Memory B cell (primary cell): ENCODE measurements at regions not wholly inside any gene's neighbourhood (a gene's known extent, or its start where the extent isn't known, plus 50 kb on each side); places are given as distances from the start of the nearest gene placed in this dataset.
"Not testable (repeated sequence)": the region's sequence is repeated elsewhere in the genome, so short reads cannot be mapped to it uniquely, and the experiment has no call there.

Experiments used
- ATAC-seq: fragments of 150-1000 bp; cut with Tn5 transposase; 2 replicates; pipeline ENCODE4 v1.10.0; 2021; ENCODE audit warnings: low read depth, mild to moderate bottlenecking, moderate library complexity
- DNase-seq, 2 donors: peaks; one replicate each; pipeline ENCODE4 v3.0.0; 2022; ENCODE audit warnings: low spot score in 2 of 2
- H3K27ac Mint-ChIP-seq: one replicate; pipeline ENCODE4 v1.8.0; 2022; ENCODE audit warnings: mild to moderate bottlenecking, moderate library complexity, mixed read lengths
- H3K27me3 Mint-ChIP-seq: one replicate; pipeline ENCODE4 v1.8.0; 2022; ENCODE audit warnings: mixed read lengths
- H3K36me3 Mint-ChIP-seq: one replicate; pipeline ENCODE4 v1.8.0; 2022; ENCODE audit warnings: mild to moderate bottlenecking, mixed read lengths
- H3K4me1 Mint-ChIP-seq: one replicate; pipeline ENCODE4 v1.8.0; 2022; ENCODE audit warnings: mixed read lengths
- H3K4me3 Mint-ChIP-seq: one replicate; pipeline ENCODE4 v1.8.0; 2022; ENCODE audit warnings: mild to moderate bottlenecking, moderate library complexity, mixed read lengths
- H3K9me3 Mint-ChIP-seq: one replicate; pipeline ENCODE4 v1.8.0; 2022; ENCODE audit warnings: mixed read lengths

DNA sequence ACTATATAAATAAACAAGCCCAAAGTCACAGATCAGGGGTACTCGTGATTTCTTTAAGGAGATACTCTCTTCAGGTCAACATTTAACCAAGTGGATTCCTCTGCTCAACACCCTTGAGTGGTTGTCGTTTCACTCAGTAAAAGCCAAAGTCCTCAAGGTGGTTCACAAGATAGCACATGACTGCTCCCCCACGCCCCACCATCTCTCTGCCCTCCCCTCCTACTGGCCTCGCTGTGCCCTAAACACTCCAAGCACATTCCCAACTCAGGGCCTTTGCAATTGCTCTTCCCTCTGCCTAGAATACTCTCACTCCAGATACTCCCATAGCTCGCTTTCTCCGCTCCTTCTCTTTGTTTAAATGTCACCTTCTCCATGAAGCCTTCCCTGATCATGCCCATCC, 72.1 kb upstream of the FHIP2A start:
- Mint-ChIP-seq H3K9me3 (peaks cover 3% of the 10 kb centered on the region), H3K27ac (no peak overlapping the region), H3K36me3 (peaks cover 2% of the 10 kb centered on the region), H3K27me3 (peaks cover 19% of the 10 kb centered on the region), H3K4me3 (no peak overlapping the region), H3K4me1 (no peaks in the 10 kb centered on the region)
- no peak for ATAC-seq
- no peak for DNase-seq

DNA sequence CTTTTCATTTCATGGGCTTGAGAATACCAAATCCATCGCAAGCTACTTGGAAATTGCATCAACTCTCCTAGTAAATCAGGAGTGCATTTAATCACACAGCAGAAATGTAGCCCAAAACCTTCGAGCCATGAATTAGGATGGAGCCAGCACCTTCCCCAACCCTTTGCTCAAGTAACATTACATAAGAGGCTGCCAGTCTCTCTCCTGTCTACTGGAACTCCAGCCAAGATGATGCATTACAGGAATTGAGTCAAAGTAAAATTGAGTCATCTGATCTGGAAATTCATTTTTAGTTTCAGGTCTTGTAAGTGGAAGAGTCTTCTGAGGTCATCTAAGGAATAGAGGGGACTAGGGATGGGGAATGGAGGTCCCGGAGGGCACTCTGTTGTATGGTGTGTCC, 69.7 kb upstream of the FHIP2A start:
- Mint-ChIP-seq H3K27me3 (peaks cover 15% of the 10 kb centered on the region), H3K4me1 (no peaks in the 10 kb centered on the region), H3K4me3 (no peak overlapping the region), H3K36me3 (peaks cover 2% of the 10 kb centered on the region), H3K27ac (no peak overlapping the region), H3K9me3 (peaks cover 3% of the 10 kb centered on the region)
- ATAC-seq (no peak), DNase-seq (no peak)

DNA sequence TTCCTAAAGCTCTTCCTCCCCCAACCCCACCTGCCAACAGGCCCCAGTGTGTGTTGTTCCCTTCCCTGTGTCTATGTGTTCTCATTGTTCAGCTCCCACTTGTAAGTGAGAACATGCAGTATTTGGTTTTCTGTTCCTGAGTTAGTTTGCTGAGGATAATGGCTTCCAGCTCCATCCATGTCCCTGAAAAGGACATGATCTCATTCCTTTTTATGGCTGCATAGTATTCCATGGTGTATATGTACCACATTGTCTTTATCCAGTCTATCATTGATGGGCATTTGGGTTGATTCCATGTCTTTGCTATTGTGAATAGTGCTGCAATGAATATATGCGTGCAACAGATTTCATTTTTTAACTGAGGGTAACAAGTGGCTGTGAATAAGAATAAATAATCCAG, 69.0 kb upstream of the FHIP2A start:
- H3K27ac Mint-ChIP-seq, DNase-seq, H3K36me3 Mint-ChIP-seq, H3K9me3 Mint-ChIP-seq, H3K4me1 Mint-ChIP-seq, H3K4me3 Mint-ChIP-seq, ATAC-seq: not testable (repeated sequence)
- H3K27me3 Mint-ChIP-seq, result peaks cover 12% of the 10 kb centered on the region

DNA sequence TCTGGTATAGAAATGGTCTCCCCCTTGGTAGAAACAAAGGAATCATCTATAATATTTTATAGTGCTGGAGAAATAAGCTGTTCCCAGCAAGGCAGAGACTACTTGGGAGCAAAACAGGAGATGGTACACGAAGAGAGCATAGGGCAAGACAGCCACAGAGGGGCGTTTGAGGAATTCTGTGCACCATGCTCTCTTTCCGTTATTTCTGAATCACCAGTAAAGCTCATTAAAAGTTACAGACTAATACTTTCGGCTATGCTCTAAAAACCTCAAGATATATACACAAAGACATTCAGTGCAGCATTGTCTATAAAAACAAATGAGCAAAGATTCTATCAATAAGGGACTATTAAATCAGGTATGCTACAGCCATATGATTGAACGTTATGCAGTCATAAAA, 68.5 kb upstream of the FHIP2A start:
- Mint-ChIP-seq H3K27ac (no peak overlapping the region), H3K9me3 (peaks cover 3% of the 10 kb centered on the region), H3K4me3 (no peak overlapping the region), H3K4me1 (no peaks in the 10 kb centered on the region), H3K36me3 (peaks cover 2% of the 10 kb centered on the region), H3K27me3 (peaks cover 12% of the 10 kb centered on the region)
- DNase-seq, result no peak
- no peak for ATAC-seq

DNA sequence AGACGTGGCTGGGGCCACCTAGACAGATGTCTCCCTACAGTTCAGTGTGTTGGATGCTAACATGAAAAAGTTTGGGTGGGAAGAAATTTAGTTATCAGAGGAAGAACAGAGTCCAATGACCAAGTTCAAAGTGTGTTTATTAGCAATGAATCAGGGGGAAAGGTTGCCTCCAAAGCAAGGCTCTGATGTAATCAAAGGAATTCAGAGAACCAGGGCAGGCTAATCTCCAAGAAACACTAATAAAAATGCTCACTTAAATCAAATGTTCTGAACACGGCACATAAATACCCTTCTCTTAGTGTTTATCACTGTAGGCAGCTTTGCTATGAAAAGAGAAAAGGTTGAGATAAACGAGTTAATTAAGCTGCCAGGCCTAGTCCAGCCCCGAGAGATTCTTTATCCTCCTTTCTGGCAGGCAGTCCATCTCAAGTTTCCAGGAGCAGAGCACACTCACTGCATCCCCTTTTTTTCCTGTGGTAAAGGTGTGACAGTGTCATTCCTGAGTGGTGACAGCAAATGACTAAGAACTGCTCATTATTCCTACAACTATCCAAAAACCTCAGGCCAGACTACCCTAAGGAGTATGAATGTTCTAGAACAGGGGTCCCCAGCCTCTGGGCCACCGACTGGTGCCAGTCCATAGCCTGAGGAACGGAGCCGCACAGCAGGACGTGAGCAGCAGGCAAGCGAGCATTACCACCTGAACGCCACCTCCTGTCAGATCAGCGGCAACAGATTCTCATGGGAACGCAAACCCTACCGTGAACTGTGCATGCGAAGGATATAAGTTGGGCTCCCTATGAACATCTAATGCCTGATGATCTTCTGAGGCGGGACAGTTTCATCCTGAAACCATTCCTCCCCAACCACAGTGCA, 66.9 kb upstream of the FHIP2A start:
- H3K36me3 Mint-ChIP-seq, result peaks cover 2% of the 10 kb centered on the region
- DNase-seq (no peak), ATAC-seq (no peak)
- H3K9me3 Mint-ChIP-seq, result peaks cover 3% of the 10 kb centered on the region
- H3K27ac Mint-ChIP-seq, result no peak overlapping the region
- H3K4me1 Mint-ChIP-seq, result no peaks in the 10 kb centered on the region
- H3K27me3 Mint-ChIP-seq, result peaks cover 11% of the 10 kb centered on the region
- H3K4me3 Mint-ChIP-seq, result no peak overlapping the region

DNA sequence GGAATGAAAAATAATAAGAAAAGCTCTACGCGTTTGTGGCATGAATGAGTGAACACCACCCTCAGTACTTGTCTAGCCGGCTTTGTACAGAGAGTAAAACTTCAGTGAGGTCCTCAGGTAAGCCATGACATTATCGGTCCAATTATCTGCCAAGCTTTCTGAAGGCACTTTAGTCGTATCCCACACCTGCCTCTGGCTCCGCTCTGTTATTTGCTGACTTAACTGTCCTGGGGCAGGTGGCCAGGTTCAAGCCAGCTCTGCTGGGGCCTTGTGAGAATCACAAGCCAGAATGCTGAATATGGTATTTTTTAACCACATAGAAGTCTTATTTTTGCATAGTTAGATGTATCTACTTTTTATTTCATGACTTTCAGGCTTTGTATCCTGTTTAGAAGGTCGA, 66.0 kb upstream of the FHIP2A start:
- H3K9me3 Mint-ChIP-seq, result peaks cover 3% of the 10 kb centered on the region
- peaks cover 2% of the 10 kb centered on the region for H3K36me3 Mint-ChIP-seq
- H3K4me3 Mint-ChIP-seq, result no peak overlapping the region
- peaks cover 10% of the 10 kb centered on the region for H3K27me3 Mint-ChIP-seq
- no peak overlapping the region for H3K27ac Mint-ChIP-seq
- DNase-seq, result no peak
- H3K4me1 Mint-ChIP-seq, result no peaks in the 10 kb centered on the region
- no peak for ATAC-seq

DNA sequence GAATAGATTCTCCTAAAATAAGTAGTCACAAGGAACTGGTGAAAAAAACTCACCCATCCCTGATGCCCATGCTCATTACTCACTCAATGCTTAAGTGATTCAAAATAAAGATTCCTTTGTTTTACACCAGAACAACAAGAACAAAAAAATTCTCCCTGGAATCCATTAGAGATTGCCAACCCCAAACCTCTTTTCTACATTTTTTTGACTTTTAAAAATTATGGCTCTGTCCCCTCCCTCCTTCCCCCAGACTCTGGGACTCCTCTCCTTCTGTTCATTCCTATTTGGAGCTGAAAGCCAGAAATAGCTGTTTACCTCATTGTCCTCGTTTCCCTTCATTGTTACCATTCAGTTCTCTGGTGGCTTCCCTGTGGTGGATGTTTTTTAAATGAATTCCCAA, 63.2 kb upstream of the FHIP2A start:
- H3K36me3 Mint-ChIP-seq, result no peaks in the 10 kb centered on the region
- no peaks in the 10 kb centered on the region for H3K9me3 Mint-ChIP-seq
- no peak for ATAC-seq
- H3K4me3 Mint-ChIP-seq, result no peak overlapping the region
- H3K4me1 Mint-ChIP-seq, result no peaks in the 10 kb centered on the region
- no peak overlapping the region for H3K27ac Mint-ChIP-seq
- peaks cover 14% of the 10 kb centered on the region for H3K27me3 Mint-ChIP-seq
- DNase-seq, result no peak

DNA sequence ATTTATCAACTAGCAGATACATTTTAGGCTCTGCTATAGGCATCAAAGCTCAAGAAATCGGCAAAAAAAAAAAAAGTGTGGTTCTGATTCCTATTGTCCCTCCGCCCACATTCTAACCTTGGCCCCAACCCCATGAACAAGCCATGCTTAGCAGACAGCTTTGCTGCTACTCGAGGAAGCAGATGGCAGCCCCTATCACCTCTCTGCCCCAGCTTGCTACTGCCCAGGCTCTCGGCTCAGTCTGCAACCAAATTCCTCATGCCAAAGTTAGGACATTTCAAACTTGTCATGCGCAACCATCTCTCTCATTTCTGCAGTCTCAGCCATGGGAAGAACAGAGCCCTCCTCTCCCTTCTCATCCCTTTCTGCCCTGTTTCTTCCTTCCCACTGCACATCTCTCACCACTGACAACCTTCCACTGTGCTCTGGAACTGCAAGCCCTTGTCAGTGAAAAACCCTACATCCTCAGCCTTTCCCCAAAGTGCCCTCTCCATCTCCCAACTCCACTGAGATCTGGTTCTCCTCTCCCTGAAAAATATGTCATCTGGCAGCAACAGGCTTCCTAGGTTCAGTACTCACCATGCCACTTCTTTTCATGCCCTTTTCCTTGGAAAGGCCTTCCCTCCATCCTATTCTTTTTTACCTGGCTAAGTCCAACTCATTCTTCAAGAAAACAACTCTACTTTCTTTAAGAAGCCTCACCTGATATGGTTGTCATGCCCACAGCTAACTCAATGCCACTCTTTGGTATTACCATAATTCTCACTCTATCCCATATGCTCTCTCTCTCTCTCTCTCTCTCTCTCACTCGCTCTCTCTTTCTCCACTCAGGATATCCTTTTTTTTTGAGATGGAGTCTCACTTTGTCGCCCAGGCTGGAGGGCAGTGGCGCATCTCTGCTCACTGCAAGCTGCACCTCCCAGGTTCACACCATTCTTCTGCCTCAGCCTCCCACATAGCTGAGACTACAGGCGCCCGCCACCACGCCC, 60.1 kb upstream of the FHIP2A start:
- no peaks in the 10 kb centered on the region for H3K9me3 Mint-ChIP-seq
- peaks cover 17% of the 10 kb centered on the region for H3K27me3 Mint-ChIP-seq
- H3K4me3 Mint-ChIP-seq, result no peak overlapping the region
- no peak for ATAC-seq
- H3K4me1 Mint-ChIP-seq, result no peaks in the 10 kb centered on the region
- no peaks in the 10 kb centered on the region for H3K36me3 Mint-ChIP-seq
- DNase-seq, result no peak
- H3K27ac Mint-ChIP-seq, result no peak overlapping the region

DNA sequence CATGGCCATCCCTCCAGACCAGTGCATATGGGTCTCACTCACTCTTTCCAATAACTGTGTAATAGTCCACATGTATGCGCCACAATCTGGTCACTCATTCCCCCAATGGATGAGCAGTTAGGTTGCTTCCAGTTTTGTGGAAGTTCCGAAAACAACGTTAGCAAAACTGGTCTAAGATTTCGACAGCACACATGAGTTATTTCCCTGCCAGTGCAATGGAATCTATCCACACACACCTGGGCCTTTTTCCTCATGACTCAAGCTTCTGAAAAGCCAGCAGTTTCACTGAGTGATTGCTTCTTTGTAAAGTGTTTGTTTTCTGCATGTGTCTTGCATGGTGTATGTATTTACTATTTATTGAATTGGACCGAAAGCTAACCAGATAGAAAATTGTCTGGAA, 58.8 kb upstream of the FHIP2A start:
- H3K27ac Mint-ChIP-seq, result no peak overlapping the region
- no peaks in the 10 kb centered on the region for H3K4me1 Mint-ChIP-seq
- DNase-seq (no peak), ATAC-seq (no peak)
- H3K36me3 Mint-ChIP-seq, result no peaks in the 10 kb centered on the region
- peaks cover 21% of the 10 kb centered on the region for H3K27me3 Mint-ChIP-seq
- no peaks in the 10 kb centered on the region for H3K9me3 Mint-ChIP-seq
- H3K4me3 Mint-ChIP-seq, result no peak overlapping the region

DNA sequence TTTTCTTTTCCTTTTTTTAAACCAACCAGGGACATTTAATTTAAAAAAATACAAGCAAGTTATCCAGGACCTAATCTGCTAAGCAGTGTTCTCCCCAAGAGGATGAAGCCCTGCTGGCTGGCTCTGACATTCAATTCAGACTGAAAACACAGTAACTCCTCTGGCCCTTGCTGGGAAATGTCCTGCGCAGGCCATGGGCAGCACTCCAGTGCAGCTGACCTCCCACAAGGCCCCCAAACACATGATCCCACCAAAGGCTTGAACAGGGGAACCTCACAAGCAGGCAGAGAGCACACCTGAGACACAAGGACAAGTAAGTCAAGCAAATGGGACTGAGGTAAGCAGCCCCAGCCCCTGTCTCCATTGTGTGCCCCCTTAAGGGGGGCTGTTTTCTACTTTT, 56.9 kb upstream of the FHIP2A start:
- H3K4me3 Mint-ChIP-seq, result no peak overlapping the region
- DNase-seq (no peak), ATAC-seq (no peak)
- no peaks in the 10 kb centered on the region for H3K4me1 Mint-ChIP-seq
- H3K27me3 Mint-ChIP-seq, result peaks cover 23% of the 10 kb centered on the region
- no peak overlapping the region for H3K27ac Mint-ChIP-seq
- H3K9me3 Mint-ChIP-seq, result no peaks in the 10 kb centered on the region
- H3K36me3 Mint-ChIP-seq, result no peaks in the 10 kb centered on the region

DNA sequence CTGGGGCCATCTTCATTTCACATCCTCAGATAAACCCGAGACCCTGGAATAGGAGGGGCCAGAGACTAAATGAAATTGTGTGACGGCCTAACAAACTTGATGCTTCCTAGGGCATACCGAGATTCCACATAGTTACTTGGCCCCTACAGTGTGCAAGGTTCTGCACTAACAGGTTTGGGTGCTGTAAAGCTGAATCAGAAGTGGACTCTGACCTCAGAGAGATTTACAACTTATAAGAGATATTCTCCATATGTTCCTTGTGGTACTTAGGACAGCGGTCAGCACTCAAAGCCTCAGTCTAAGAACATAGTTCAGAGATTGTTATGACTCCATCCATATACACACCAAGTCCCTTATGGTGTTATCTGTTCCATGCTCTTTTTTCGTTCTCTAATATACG, 55.1 kb upstream of the FHIP2A start:
- Mint-ChIP-seq H3K36me3 (no peaks in the 10 kb centered on the region), H3K27me3 (peaks cover 24% of the 10 kb centered on the region), H3K4me3 (peak overlapping the region; percentile 49), H3K4me1 (no peaks in the 10 kb centered on the region), H3K9me3 (no peaks in the 10 kb centered on the region), H3K27ac (no peak overlapping the region)
- no peak for ATAC-seq
- no peak for DNase-seq

DNA sequence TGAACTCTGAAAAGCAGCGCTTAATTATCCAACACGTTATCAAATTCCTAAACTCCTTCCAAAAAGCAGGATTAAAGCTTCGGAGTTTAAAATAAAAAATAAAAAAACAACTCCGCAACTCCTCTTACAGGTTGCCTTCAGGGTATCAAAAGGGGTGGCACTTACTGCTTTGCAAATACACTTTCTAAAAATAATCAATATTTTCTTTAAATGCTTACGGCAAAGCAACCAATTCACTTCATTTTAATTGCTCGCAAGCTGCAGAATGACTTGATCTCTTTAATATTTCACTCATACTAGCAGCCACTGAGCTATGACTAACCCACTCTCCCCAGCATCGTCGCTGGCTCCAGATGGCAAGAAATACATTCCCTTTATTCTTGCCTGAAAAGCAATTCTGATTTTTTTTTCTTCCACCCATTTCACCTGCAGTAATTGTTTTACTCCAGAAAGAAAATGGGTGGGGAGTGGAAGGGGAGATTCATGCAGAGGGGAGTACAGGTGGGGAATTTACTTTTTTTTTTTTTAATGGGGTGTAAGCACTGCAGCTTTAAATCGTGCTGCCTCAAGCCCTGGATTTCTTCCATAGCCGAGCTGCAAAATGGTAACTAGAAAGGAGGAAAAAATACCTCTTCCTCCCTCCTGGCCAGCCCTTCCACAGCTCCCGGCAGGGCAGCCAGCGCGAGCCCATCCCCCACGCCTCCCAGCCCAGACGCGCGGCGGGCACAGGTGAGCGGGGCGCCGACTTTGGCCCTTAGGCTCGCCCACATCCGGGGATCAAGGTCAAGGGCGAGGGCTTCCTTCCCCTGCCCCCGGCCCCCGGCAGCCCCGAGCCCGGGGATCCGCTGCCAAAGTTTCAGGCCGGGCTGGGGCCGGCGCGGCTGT, 54.2 kb upstream of the FHIP2A start:
- peak; percentile 29 for ATAC-seq
- H3K4me1 Mint-ChIP-seq, result no peaks in the 10 kb centered on the region
- no peak for DNase-seq
- H3K27ac Mint-ChIP-seq, result no peak overlapping the region
- peaks cover 19% of the 10 kb centered on the region for H3K27me3 Mint-ChIP-seq
- H3K4me3 Mint-ChIP-seq, result peak overlapping the region; percentile 64
- no peaks in the 10 kb centered on the region for H3K36me3 Mint-ChIP-seq
- H3K9me3 Mint-ChIP-seq, result no peaks in the 10 kb centered on the region

DNA sequence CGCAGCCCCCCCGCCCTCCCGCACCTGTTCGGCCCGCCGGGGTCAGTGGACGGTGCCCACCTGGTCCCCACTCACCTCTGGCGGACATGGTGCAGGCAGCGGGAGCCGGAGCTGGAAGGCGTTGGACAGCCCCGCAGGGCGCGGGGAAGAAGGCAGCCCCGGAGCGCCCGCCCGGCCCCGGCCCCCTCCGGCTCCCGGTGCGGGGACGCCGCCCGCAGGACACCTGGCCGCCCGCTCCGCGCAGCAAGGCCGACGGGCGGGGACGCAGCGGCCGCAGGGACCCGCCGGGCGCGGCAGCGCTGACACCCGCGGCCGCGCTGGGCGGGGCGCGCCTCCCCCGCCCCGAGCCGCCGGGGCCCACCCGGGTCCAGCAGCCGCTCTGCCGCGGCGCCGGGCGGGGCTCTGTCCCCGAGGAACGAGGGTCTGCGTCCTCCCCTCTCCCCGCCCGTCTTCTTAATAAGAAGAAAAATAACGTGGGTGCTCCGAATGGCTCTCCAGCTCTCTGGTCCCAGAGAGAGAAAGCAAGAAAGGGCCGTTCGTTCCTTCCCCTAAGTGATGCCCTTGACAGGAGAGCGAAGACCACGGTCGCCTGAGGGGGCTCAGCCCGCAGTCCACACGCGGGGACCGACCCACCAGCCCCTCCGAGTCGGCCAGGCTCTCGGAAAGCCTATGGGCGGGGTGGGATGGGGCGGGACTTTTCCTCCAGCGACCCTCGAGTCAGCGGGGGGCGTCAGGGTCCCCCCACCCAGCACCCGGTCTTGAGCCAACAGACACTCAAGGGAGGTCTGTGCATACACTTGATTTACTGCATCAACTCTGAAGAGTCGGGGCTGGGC, 53.4 kb upstream of the FHIP2A start:
- peak in 1 of 2 donors; percentile 18 for DNase-seq
- Mint-ChIP-seq H3K27me3 (peaks cover 14% of the 10 kb centered on the region), H3K9me3 (no peaks in the 10 kb centered on the region), H3K4me1 (no peaks in the 10 kb centered on the region), H3K4me3 (peak overlapping the region; percentile 66), H3K36me3 (no peaks in the 10 kb centered on the region), H3K27ac (no peak overlapping the region)
- peak; percentile 39 for ATAC-seq
